HG03280 (cell line): ENCODE measurements at regions not wholly inside any gene's neighbourhood (a gene's known extent, or its start where the extent isn't known, plus 50 kb on each side); places are given as distances from the start of the nearest gene placed in this dataset.

ENCODE experiments used
- ATAC-seq: cut with Tn5 transposase; IDR thresholded peaks from one replicate; pipeline ENCODE4 v1.9.1; 2021; ENCODE audit warnings: mild to moderate bottlenecking, moderate library complexity; ENCODE audit not compliant: unreplicated experiment

DNA sequence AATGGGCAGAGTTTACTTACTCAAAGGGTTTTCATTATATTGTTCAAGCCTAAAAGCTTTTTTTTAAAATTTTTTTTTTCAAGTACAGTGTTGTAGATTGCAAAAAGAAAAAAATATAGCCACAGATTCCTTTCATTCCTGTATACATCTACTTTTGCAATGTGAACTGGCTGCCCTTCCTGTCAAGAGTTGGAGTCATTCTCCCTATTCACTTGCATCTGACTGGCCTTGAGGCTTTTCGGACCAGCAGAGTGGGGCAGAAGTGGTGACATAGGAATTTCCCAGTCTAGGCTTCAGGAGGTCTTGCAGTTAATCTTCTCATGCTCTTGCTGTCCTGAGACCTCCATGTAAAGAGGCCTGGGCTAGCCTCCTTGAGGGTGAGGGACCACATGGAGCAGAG lies 218.3 kb upstream of the CFAP20DC start:
- ATAC-seq, result no peak

DNA sequence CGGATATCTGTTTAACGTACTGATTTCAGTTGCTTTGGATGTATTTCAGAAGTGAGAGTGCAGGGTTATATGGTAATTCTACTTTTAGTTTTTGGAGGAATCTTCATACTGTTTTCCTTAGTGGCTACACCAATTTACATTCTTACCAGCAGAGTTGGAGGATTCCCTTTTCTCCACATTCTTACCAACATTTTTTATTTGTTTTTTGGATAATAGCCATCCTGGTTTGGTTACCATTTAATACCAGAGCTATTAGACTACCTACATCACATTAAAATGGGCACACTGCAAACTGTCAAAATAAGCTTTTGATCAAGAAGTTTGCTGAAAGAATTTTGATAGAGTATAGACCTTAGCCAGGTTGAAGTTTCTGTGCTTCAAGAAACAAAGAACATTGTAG lies 217.2 kb upstream of the CFAP20DC start:
- no peak for ATAC-seq

DNA sequence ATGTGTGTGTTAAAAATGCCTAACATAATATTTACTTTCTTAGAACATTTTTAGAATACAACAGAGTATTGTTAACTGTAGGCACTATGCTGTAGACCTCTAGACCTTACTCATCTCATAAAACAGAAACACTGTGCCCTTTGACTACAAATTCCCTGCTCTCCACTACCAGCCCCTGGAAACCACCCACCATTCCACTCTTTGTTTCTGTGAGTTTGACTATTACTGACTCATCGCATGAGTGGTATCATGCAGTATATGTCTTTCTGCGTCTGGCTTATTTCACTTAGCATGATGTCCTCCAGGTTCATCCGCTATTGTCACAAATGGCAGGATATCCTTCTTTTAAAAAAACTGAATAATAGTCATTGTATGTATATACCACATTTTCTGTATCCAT lies 216.7 kb upstream of the CFAP20DC start:
- no peak for ATAC-seq

DNA sequence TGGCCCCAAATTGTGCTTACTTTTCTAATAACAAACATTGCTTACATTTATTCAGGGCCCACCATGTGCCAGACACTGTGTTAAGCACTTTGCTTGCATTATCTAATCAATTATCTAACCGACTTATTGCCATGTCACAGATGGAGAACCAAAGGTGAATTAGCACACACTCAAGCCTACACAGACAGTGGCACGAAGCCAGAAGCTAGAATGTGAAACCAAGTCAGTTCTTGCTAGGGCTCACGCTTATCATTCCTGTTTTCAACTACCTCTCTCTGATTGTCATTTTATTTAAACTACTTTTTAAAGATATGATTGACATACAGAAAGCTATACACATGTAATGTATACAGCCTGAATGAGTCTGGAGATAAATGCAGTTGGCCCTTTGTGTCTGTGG lies 215.7 kb upstream of the CFAP20DC start:
- no peak for ATAC-seq

DNA sequence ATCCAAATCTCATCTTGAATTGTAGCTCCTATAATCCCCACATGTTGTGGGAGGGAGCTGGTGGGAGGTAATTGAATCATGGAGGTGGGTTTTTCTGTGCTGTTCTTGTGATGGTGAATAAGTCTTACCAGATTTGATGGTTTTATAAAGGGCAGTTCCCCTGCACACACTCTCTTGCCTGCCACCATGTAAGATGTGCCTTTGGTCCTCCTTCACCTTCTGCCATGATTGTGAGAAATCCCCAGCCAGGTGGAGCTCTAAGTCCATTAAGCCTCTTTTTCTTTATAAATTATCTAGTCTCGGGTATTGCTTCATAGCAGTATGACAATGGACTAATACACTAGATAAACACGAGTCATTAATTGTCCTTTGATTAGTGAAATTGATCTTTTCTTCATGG lies 214.5 kb upstream of the CFAP20DC start:
- no peak for ATAC-seq

DNA sequence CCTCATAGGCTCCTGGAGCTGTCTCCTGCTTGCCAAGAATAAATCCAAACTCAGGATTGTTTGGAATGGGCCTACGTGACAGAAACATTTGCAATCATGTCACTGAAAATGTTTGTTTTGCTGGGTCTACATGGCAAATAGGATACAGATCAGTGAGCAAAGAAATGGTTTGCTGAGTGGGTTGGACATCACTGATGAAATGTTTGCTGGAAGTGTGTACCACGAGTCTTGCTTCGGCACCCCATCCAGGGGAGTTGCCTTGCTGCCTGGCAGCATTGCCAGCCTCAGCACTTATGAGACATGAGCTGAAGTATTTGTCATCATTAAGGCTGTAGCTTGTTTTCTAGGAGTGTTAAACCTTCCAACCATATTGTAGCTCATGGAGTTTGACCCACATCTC lies 213.3 kb upstream of the CFAP20DC start:
- ATAC-seq, result no peak

DNA sequence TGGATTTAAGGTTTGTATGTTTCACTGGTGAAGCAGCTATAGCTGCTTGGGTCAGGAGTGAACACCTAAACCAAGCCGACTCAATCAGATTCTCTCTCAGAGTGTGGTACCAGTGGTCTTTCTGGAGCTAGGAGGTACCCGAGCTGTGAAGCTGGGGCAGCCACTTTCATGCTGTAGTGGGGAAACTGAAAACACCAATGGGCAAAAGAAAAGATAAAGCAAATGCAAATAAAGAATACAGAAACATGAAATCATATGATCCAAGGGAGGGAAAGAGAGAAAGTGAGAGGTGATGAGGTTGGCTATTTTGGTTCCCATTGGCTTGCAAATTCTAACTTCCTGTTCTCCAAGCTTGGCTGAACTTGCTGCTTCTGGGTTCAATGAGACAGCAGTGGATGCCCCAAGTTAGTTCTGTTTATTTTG lies 212.3 kb upstream of the CFAP20DC start:
- ATAC-seq, result peak; percentile 66

DNA sequence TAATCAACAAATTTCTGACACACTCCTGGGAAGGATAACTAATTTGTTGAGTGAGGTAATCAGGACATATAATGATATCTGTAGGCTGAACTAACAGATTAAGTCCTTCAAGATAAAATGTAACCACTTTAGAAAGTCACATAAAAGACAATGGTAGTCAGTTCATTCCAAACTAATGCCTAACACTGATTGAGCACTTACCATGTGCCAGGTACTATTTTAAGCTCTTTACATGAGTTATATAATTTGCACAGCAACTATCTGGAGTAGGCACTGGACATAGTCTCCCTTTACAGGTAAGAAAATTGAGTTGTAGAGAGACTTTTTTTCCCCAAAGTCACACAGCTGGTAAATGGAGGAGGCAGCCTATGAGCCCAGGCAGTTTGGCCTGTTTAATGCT lies 211.2 kb upstream of the CFAP20DC start:
- no peak for ATAC-seq

DNA sequence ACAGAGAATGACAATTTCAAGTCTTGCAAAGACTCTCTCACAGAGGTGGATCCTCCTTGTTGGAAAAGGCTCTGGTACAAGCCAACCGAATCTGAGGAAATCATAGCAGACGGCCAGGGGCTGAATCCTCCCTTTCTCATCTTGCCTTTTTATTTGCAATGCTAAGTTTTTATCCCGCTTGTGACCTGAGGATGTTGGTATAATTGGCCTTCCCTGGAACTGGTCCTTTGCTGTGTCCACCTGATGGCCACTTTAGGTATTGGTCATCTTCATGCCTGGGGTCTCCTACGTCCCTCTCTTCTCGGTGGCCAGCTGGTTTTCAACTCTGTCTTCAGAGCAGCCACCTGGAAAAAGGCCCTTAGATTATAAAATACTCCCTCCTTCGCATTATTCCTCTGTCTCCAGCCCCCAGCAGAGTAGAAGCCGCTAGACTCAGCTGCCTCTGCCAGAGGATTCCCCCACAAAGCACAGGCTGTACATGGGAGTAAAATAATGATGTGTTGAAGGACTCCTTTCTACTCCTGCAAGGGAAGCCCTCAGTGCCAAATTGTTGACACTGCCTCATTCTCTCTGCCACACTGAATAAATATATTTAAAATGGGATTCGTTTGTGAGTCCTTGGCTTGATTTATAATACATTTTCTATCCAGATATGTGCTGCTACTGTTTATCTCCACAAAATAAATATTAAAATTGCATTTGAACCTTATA lies 208.9 kb upstream of the CFAP20DC start:
- no peak for ATAC-seq

DNA sequence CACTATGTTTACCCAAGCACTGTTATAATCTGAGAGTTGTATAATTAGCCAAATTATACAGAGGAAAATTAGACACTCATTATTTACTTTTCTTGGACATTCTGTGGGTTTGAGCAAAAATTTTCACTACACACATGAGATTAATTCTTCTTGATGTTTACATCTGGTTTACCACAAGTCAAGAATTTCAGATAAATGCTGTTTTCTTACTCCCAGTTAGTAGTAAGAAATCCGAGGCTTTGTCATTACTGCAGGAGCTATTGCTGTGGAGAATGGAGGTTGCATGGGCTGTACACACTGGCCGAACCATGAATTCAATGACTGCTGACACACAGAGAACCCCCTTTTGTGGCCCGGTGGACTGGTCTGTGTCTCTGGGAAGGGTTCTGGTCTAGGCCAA lies 207.7 kb upstream of the CFAP20DC start:
- ATAC-seq, result no peak

DNA sequence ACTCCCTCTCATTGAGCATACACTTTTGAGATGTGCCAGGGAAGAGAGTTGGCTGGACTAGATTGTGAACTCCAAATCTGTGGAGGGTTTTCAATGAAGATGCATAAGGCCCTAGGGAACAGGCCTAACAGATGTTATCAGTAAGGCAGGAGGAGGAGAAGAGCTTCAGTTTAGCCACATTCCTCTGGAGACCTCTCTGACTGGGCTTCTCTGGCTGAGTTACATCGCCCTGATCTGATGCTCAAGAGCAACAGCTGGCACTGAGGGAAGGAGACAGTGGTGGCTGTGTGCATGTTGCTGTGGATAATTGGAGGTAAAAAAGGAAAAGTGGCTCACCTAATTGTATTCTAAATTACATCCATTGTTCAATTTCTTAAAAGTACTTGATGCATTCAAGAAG lies 206.4 kb upstream of the CFAP20DC start:
- ATAC-seq, result no peak

DNA sequence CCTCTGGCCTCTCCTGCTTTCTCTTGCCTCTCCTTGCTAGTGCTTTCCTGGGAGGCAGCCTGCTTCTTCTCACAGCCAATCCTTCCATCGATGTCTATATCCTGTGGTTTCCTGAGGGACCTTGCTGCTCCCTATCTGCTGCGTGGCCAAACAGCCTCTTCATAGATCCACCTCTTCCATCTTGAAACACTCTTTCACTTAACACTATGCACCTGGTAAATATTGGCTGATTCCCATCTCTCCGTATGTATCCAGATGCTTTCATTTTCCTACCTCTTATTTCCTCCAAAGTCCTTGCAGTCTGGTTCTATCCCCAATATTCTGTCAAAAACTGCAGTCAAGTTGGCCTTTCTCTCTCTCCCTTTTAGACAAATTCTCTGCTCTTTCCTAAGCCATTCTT lies 205.2 kb upstream of the CFAP20DC start:
- ATAC-seq, result no peak

DNA sequence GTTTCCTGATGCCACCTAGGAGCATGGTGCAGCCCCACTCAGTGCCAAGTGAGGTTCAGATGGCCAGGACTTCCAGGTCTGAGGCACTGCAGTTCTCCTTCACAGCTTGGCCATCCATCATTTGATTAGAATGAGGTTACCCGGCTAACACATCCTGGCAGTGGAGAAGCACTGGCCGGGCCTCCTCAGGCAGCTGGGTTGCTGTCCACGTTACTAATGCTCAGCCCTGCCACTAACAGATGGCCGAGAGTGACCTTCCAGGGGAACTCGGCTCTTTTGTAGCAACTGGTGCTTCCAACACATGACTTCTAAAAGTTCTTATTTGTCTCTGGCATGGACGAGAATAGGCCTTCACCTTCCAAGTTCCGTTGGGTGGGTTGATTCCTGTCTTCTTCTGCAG lies 204.6 kb upstream of the CFAP20DC start:
- ATAC-seq, result no peak

DNA sequence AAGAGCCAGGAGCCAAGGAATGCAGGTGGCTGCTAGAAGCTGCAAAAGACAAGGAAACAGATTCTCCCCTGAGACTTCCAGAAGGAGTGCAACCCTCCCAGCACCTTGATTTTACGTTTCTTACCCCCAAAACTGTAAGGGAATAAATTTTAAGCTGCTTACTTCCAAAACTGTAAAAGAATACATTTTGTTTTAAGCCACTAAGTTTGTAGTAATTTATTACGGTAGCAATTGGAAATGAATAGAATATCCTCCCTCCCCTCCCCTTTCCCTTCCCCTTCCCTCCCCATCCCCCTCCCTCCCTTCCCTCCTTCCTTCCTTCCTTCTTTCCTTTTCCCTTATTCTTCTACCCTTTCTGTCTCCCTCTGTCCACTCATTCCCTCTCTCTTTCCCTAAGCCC lies 203.7 kb upstream of the CFAP20DC start:
- no peak for ATAC-seq

DNA sequence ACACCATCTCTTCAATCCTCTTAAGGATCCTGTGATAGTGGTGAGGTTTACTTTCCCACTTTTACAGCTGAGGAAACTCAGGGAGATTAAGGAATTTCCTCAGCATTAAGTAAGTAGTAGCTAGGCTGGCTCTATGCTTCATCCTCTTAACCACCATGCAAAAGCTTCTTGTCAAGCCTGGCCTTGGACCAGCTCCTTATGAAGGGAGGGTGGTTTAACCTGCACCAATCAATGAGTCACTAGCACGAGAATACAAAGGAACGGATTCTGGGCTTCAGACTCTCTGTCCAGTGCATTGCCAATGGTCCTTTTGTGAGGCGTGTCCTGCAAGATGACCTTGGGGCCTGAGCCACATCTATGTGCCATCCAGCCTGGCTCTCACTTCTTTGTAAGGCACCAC lies 202.0 kb upstream of the CFAP20DC start:
- ATAC-seq, result no peak

DNA sequence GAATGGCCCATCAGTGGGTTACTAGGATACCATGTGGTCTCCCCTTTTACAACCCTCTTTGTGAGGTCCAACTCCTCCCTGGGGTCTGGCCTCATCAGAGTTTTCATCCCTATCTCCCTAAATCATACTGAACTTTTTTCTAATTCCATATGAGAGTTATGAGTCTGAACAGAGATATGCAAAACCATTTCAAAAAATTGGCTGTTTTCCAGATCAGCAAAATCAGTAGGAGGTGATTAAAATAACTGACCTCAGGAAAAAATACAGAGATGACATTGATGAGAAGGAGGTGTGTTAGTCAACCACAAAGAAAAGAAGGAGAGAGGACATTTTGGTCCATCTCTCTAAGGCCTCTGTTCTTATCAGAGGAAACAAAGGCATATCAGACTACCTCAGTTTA lies 200.8 kb upstream of the CFAP20DC start:
- ATAC-seq, result no peak

DNA sequence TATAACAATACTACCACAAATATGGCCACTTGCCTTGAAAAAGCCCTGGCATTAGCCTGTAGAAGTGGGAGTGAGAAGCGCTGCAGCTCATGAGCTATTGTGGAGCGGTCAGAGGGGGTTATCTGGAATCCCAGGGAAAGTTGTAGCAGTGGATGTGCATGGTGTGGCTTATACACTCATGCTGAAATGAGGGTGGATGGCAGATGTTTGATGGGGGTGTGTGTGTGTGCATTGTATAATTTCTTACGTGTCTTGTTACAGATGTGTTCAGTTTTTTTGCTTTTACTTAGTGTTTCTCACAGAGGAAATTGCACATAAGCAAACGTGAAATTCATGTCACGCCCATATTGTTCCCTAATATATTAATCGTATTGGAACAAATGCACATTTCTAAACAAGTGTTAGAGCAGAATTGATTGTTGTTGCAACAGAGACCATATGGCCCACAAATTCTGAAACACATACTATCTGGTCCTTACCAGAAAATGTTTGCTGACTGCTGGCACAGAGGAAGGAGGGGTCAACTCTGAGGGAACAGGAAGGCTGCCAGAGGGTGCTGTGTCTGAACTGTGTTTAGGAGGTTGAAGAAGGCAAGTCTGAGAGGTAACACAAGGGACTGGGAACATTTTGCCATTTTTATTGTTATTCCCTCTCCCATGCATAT lies 200.0 kb upstream of the CFAP20DC start:
- no peak for ATAC-seq

DNA sequence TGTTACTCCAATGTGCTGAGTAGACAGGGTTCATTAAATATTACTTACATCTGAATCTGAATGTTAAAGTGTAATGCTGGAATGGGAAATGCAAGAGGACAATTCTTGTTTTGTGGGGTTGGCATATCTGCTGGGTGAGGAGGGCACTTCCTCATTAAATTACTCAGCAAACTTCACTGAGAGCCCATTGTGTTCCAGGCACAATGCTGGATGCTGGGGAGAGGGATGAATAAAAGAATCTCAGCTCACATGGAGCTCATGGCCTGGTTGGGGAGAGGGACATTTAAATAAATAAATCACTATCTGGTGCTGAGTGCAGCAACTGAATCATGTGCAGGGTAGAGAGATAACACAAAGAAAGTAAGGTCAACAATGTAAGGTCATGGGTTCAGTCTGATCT lies 199.2 kb upstream of the CFAP20DC start:
- no peak for ATAC-seq

DNA sequence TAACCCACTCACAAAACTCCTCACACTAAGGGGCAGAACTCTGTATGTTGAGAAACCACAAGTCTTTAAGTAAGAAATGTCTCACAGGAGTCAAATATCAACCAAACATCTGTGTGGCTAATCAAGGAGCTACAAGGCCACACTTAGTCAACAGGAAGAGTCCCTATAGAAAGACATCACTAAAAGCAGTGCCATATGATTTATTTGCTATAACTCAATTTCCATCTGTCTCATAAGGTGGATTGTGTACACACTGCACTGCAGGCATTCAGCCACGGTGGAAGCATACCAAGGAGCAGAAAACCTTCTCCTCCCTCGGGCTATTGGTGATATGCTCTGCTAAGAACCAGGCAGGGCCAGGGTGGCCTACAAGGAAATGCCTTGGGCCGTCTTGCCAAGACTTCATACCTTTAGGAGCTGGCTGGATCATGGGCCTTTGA lies 197.6 kb upstream of the CFAP20DC start:
- no peak for ATAC-seq

DNA sequence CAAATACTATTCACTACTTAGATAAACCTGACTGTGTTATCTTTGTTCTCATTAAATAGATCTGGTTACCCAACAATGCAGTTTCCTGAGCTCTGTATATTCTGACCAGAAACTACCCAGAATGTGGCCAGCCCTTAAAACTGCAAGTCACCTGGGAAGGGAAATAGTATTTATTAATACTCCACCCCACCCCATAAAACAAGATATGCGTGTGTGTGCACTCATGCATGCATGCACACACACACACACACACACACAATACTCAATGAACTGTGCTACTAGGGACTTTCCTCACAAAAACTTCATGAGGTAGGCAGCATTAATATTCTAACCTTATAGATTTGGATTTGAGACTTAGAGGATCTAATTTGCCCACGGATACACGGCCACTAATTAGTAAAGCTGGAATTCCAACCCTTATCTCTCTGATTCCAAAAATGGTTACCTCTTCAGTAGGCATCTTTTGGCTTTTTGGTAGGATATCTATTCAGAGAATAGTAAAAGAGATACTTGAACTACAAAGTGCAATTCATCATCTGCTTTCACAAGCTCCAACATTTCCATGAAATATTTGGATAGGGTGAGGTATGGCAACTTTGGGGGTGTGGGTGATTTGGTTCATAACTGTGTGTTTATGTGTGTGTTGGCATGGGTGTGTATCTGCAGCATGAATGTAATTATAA lies 197.0 kb upstream of the CFAP20DC start:
- no peak for ATAC-seq

DNA sequence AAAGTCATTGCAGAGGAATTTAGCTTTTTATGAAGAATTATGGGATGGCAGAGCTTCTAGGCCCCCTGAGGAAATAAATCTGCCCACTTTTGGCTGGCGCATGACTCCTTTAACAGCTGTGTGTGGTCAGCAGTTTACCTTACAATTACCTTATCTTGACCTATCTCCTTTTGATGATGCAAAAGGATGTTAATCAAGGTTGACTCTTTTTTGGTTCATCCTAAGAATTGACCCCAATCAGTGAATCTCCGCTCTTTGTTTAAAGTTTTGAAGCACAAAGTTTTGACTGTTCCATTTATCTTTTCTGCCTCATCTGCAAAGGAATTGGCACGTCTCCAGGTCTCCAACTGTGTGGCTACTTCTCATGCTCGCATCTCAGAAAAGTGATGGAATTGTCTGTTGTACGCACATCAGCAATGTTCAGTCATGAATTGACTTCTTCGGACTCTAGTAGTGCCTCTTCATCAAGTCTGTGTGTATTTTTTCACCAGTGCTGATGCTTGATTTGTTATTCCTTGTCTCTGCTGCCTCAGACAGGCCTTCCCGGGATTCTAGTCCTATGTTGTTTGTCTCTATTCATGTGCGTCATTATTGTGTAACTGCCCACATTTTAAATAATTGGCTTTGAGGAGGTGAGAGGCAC lies 196.2 kb upstream of the CFAP20DC start:
- ATAC-seq, result no peak
